ENCODE measurements at regions not wholly inside any gene's neighbourhood (a gene's known extent, or its start where the extent isn't known, plus 50 kb on each side); places are given as distances from the start of the nearest gene placed in this dataset.

DNA sequence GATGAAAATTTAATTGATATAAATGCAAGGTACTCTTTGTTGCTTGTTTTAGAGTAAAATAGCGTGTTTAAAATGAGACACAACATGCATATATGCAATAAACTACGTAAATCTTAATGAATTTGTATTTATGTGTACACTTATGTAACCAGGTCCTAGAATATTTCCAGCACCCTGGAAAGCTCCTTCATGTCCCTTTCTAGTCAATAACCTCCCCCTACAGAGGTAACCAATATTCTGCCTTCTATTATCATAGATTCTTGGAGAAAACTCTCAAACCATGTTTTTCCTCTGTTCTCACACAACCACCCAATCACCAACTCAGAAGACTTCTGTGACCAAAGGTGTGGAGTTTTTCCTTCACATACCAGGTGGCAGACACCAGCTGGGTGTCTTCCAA is 79.6 kb upstream of the THUMPD2 start (continued):
- TF ChIP-seq E2F1 (CRISPR knock-in tag; IDR thresholded peaks at IDR 0.05) (no peak), SOX15 (CRISPR knock-in tag; IDR thresholded peaks at IDR 0.05) (no peak), CREB1 (CRISPR knock-in tag; IDR thresholded peaks at IDR 0.05) (no peak), CDX4 (CRISPR knock-in tag; IDR thresholded peaks at IDR 0.05; ENCODE audit: borderline replicate concordance) (no peak), ZBTB21 (CRISPR knock-in tag; IDR thresholded peaks at IDR 0.05; ENCODE audit: borderline replicate concordance) (no peak), NFYB (CRISPR knock-in tag; conservative IDR thresholded peaks at IDR 0.05; ENCODE audit: low read depth) (no peak), PRRX2 (CRISPR knock-in tag; IDR thresholded peaks at IDR 0.05) (no peak)
- TF ChIP-seq, protein P1, sequence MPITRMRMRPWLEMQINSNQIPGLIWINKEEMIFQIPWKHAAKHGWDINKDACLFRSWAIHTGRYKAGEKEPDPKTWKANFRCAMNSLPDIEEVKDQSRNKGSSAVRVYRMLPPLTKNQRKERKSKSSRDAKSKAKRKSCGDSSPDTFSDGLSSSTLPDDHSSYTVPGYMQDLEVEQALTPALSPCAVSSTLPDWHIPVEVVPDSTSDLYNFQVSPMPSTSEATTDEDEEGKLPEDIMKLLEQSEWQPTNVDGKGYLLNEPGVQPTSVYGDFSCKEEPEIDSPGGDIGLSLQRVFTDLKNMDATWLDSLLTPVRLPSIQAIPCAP (CRISPR knock-in tag; IDR thresholded peaks at IDR 0.05) = no peak

DNA sequence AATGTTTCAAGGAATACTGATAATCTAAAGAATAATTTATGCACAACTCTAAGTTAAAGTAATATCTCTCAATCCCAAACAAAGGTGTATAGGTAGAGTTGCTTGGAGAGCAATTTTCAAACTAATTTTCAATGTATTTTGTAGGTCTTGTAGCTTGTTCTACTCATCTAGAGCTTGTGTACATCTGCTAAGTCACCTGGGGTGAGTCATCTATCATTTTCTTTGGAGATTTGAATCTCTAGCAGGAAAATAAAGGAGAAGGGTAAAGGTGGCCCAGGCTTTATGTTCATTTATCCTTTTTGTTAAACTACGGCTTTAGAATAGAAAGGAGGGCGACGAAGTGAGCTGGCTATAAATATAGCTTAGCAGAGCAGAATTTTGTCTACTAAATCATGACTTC is 76.8 kb upstream of the THUMPD2 start:
- no peak for ATAC-seq
- peaks cover 14% of the 10 kb centered on the region for H3K4me1 Mint-ChIP-seq

DNA sequence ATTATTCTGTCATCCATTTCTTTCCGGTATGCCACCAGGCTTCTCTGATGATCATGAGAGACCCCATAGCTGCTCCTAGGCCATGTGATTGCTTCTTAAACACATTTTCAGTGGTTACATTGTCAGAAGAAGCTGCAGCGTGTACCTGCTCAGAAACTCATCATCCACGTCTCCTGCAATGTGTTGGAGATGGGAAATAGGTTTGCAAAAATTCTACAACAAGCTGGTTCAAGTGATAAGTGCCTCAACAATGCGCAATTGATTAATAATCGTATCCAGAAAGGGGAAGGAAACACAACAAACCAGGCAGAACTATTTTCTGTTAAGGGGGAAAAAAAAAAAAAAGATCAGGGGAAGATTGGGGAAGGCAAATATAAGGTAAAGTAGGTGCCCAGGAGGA is 75.7 kb upstream of the THUMPD2 start:
- Mint-ChIP-seq H3K27ac (no peak overlapping the region; the same call in 1 of the 2 replicates), H3K4me3 (no peak overlapping the region), H3K4me1 (peaks cover 19% of the 10 kb centered on the region), H3K36me3 (no peaks in the 10 kb centered on the region), H3K27me3 (ENCODE audit: low read depth) (no peaks in the 10 kb centered on the region), H3K9me3 (no peaks in the 10 kb centered on the region)
- ATAC-seq (no peak), DNase-seq (ENCODE audit: low spot score) (no peak)
- POLR2A ChIA-PET = interaction anchor here (1.0 kb wide), 1 partner anchor 17 kb away, joined by 3 read pairs; no protein-coding TSS in a partner anchor
- no peak for TF ChIP-seq FOXP4 (CRISPR knock-in tag; IDR thresholded peaks at IDR 0.05)
- TF ChIP-seq IRF2 (CRISPR knock-in tag; IDR thresholded peaks at IDR 0.05; ENCODE audit: borderline replicate concordance, low read depth) = no peak
- no peak for TF ChIP-seq ZNF396 (CRISPR knock-in tag; IDR thresholded peaks at IDR 0.05; ENCODE audit: borderline replicate concordance)
- CTCF ChIA-PET = interaction anchor here (1.8 kb wide), 1 partner anchor 17 kb away, joined by 7 read pairs; no protein-coding TSS in a partner anchor

More for the DNA sequence above, 76.8 kb upstream of the THUMPD2 start:
- POLR2A ChIA-PET = interaction anchor here (1.0 kb wide), 1 partner anchor 18 kb away, joined by 3 read pairs; no protein-coding TSS in a partner anchor
- Mint-ChIP-seq H3K36me3 (no peaks in the 10 kb centered on the region), H3K4me3 (no peak overlapping the region), H3K27me3 (ENCODE audit: low read depth) (no peaks in the 10 kb centered on the region), H3K27ac (no peak overlapping the region), H3K9me3 (no peaks in the 10 kb centered on the region)
- TF ChIP-seq RORB (CRISPR knock-in tag; IDR thresholded peaks at IDR 0.05) (no peak), ZNF138 (CRISPR knock-in tag; conservative IDR thresholded peaks at IDR 0.05) (no peak), ATF2 (CRISPR knock-in tag; IDR thresholded peaks at IDR 0.05; ENCODE audit: borderline replicate concordance, low read depth) (no peak), TP53 (CRISPR knock-in tag; IDR thresholded peaks at IDR 0.05) (no peak)
- CTCF ChIA-PET = interaction anchor here (1.8 kb wide), 1 partner anchor 18 kb away, joined by 7 read pairs; no protein-coding TSS in a partner anchor
- no peak for DNase-seq (ENCODE audit: low spot score)

DNA sequence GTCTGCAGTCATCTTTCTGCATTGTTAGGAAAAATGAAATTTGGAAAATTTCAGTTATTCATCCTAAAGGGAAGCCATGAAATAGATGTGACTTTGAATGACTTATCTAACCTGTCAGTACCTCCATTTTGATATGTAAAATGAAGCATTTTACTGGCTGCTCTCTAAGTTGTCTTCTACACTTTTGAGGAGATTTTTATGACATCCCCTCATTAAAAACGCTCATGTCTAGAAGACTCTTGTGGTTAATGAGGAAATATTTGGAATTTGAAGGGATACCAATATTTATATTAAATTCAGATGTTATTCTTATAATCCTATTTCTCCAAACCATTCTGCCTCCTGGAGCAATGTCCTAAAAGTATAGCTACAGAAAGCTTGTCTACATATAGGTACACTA is 73.8 kb upstream of the THUMPD2 start:
- no peaks in the 10 kb centered on the region for H3K36me3 Mint-ChIP-seq
- DNase-seq (ENCODE audit: low spot score) (no peak), ATAC-seq (no peak)
- H3K9me3 Mint-ChIP-seq = no peaks in the 10 kb centered on the region
- no peak overlapping the region for H3K27ac Mint-ChIP-seq
- CTCF ChIA-PET = interaction anchor here (1.0 kb wide), 1 partner anchor 61 kb away, joined by 3 read pairs; no protein-coding TSS in a partner anchor
- no peaks in the 10 kb centered on the region for H3K27me3 Mint-ChIP-seq (ENCODE audit: low read depth)
- H3K4me3 Mint-ChIP-seq = no peak overlapping the region
- POLR2A ChIA-PET = no interaction called here
- peaks cover 23% of the 10 kb centered on the region for H3K4me1 Mint-ChIP-seq
- TF ChIP-seq ZNF263 (CRISPR knock-in tag; IDR thresholded peaks at IDR 0.05; ENCODE audit: low read depth) (no peak), ESRRA (CRISPR knock-in tag; IDR thresholded peaks at IDR 0.05; ENCODE audit: borderline replicate concordance) (no peak), NR3C1 (CRISPR knock-in tag; conservative IDR thresholded peaks at IDR 0.05; ENCODE audit: low read depth) (no peak), JAZF1 (CRISPR knock-in tag; IDR thresholded peaks at IDR 0.05) (no peak), GTF2I (CRISPR knock-in tag; conservative IDR thresholded peaks at IDR 0.05) (no peak), CREB1 (CRISPR knock-in tag; IDR thresholded peaks at IDR 0.05) (no peak), TEAD1 (CRISPR knock-in tag; IDR thresholded peaks at IDR 0.05) (no peak), ZNF425 (CRISPR knock-in tag; conservative IDR thresholded peaks at IDR 0.05) (no peak), ZNF416 (CRISPR knock-in tag; IDR thresholded peaks at IDR 0.05) (no peak)

All from WTC11 (cell line).